SH-SY5Y (cell line): ENCODE measurements at regions not wholly inside any gene's neighbourhood (a gene's known extent, or its start where the extent isn't known, plus 50 kb on each side); places are given as distances from the start of the nearest gene placed in this dataset.

Experiments
- GATA2 ChIP-seq: IDR thresholded peaks from 2 replicates; pipeline ENCODE4 v1.6.1; 2011; ENCODE audit warnings: mild to moderate bottlenecking, low read depth, low read length
- GATA3 ChIP-seq: IDR thresholded peaks from 2 replicates; pipeline ENCODE4 v1.6.1; 2011; ENCODE audit warnings: low read depth, mild to moderate bottlenecking, low read length, moderate library complexity

DNA sequence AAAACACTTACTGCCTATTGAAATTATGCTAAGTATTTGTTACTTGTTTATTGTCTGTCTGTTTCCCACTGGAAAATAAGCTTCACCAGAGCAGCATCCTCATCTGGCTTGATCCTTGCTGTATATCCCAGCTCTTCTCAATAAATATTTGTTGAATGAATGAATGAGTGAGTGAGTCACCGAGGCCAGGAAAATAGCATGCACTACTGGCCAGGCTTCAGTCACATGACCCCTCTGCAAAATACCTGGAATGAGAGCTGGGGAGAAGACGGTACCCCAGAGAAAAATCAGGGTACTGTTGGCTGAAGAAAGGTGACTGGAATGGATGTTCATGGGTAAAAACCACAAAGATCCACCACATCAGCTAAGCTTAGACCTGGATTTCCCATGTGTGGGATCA is 331.9 kb downstream of the SHQ1 start:
- TF ChIP-seq GATA3 (no peak), GATA2 (no peak)

DNA sequence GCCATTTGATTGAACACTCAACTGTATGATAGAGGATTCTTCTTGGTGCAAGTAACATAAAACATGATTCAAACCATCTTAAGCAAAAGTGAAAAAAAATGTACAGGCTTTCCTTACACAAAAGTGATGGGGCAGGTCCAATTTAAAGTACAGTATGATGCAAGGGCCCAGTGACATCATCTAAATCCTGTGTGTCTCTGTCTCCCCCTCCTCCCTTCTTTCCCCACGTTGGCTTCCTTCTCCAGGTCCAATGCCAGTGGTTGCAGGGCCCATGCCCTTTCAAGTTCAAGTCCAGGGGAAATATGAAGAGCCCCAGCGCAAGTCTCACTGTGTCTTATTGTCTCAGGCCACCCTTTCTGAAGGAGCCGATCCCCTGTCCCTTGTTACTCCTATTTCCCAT is 332.3 kb downstream of the SHQ1 start:
- no peak for TF ChIP-seq GATA2
- TF ChIP-seq GATA3: no peak

DNA sequence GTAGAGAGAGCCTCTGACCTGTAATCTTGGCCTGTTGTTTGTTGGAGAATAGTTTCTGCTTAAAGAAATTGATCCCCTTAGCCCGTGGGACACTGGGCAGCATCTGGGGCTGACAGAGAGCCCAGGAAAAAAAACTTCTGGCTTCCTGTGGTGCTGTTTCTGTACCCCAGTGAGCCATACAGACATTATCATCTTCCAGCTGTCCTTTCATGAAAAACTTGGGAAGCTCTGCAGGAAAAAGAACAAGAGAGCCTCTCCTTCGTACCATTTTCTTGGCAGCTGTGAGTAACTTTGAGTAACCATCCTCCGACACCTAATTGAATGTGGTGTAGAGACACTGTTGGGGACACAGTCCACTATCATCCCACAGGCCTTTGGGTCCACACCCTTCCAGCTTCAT is 333.0 kb downstream of the SHQ1 start:
- no peak for TF ChIP-seq GATA2
- TF ChIP-seq GATA3: no peak

DNA sequence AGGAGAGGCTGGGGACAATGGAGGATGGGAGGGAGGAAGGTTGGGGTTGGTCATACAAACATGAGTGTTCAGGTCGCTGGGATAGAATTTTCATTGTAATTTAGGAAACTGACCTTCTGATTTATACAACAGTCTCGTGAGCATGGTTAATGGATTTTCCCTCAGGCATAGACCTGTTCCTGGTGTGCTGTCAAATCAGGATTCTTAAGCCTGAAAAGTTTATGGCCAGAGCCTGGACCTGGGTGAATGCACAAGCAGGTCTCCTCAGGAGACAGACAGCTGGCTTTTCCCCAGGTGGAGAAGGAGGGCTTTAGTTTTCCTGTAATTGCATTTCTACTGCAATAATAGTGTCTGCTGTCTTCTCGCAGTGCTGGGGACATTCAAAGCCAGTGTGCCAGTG is 338.0 kb downstream of the SHQ1 start:
- TF ChIP-seq GATA2: no peak
- TF ChIP-seq GATA3: no peak

DNA sequence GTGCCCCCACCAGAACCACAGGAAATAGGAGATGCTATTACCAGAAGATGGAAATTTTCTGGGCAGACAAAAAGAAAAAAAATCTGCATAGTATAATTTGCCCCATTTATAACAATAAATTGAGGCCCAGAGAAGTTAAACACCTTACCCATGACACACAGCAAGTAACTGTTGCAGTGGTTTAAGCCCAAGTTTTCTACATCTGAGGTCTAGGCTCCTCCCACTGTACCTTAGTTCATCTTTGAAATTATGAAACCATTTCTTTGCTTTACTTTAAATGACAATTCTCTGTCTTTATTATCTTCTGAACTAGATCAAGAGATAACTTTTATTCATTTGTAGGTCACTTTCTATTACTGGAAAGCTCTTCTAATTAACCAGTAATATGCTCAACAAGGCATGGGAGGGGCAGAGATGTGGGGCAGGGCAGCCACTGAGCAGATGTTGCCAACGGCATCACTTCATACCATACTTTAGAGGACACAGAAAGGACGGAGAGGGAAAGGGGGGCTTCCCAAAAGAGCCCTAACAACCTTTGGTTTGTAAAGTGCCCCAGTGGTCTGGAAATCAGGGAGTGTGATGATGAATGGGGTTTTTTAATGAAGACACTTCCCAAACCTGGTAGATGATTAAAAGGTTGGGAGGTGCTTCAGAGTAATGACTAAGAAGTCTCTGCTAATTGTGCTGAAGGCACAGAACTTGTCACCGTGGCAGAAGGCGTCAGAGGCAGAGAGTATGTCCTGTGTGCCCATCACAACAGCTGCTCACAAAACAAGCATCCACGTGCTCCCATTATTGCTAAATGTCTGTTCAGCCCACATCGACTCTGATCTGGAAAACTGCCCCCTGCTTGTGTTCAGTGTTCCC is 342.5 kb downstream of the SHQ1 start:
- TF ChIP-seq GATA2: no peak
- no peak for TF ChIP-seq GATA3

DNA sequence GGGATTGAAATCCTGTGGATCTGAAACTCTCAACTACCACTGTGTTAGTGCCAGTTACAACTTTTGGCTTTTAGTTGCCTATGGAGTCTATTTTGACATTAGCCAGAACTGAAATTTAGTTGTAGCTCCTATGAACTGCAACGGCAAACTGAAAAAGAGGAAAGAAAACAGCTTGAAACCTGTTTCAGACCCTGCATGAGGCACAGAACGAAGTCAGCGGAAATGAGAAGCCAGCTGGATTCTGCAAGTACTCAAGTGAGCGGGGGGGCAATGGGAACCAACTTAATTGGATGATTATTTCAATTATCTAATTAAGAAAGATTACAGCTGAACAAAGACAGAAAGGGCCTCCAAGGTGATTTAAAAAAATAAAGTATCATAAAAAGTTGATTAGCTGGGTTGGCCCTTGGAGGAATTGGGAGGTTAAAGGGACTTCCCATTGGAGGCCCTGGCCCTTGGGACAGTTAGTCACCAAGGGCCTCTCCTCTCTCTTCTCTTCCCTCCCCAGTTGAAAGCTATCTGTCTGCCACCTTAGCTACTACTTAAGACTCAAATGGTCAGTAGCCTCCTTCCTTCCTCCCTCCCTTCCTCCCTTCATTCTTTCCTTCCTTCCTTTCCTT is 352.1 kb downstream of the SHQ1 start:
- no peak for TF ChIP-seq GATA3
- TF ChIP-seq GATA2: no peak

DNA sequence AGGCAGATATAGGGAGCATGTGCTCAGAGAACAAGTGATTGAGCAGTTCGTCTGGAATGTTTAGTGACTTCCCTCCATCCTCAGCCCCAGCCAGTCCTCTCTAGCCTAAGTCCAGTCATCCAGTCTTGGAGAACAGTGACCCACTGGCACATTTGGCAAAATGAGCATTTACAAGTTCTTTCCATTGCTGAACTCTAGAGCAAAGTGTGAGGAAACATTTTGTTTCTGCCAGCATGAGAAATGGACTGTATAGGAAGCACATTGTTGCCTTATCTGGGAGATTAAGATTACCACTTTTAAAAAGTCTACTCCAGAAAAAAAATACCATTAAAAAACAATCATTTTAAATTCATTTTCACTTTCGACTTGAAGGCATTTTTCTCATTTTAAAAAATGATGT is 353.6 kb downstream of the SHQ1 start:
- no peak for TF ChIP-seq GATA3
- TF ChIP-seq GATA2: no peak

DNA sequence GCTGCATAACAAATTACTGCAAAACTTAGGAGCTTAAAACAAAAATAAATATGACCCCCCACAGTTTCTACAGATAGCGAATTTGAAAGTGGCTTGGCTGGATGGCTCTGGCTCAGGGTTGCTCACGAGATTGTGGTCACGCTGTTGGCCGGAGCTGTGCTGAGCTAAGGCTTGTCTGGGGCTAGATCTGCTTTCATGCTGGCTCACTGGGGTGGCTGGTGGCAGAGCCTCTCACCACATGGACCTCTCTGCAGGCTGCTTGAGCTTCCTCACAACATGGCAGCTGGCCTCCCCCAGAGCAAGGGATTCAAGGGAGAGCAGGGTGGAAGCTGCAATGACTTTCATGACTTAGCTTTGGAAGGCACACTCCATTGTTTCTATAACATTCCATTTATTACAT is 354.1 kb downstream of the SHQ1 start:
- TF ChIP-seq GATA2 (no peak), GATA3 (no peak)

DNA sequence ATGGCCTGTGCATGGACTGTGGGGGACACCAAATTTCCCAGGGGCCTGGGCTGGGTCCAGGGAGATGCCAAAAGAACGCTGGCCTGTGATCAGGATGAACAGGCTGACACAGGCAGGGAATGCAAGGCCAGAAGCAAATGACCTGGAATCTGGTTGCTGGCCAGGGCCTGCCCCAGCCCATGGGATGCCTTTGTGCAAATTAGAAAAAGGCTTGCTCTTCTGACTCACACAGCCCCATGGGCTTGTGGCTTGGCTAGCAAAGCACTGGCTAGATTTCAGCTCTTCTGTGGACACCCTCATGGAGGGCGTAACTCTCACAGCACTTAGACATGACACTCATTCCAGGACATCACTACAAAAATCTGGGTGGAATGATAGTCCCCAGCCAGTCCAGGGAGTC is 356.0 kb downstream of the SHQ1 start:
- TF ChIP-seq GATA2: no peak

DNA sequence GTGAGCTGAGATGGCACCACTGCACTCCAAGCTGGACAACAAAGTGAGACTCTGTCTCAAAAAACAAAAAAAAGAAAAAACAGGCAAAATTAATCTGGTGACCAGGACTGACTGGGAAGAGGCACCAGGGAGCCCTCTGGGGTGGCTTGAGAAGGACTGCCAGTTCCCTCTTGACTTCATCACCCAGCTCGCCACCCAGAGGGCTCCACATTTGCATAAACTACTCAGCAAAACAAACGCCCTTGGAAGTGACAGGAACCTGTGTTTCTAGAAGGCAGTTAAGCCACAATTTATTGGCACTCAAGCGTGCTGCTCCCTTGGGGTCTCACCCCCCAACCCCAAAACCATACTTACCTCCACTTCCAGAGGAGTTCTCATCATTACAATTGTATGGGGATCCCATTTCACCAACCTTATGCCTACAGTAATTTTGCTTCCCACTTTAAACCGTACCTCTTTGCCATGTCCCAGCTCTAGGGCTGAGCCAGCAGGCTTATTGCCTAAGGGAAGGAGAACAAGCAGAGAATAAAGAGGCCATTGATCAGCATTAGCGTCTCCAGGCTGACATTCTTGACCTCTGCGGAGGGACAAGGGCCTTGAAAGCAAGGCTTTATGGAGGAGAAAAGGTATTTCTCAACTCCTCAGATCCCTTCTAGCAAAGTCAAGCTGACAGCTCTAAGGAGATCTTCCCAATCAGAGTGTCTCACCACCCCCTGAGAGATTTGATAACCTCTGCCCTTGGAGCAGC is 357.4 kb downstream of the SHQ1 start:
- no peak for TF ChIP-seq GATA2
- TF ChIP-seq GATA3: no peak

DNA sequence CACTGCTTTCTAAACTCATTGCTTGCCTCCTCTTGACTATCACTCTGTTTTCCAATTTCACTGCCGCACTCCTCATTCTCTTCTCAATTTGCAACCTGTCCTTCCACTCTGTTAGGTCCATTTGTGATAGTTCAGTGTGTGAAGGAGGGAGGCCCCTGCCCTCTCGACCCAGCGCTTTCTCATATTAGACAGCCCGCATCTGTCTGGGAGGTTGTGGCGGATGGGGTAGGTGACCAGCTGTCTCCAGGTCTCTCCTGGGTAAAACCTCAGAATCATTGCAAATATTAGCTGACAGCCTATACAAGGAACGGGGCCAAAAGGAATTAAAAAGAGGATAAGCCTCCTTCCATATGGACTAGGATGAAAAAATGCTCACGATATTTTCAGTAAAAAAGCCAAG is 358.3 kb downstream of the SHQ1 start:
- TF ChIP-seq GATA2: no peak
- no peak for TF ChIP-seq GATA3

DNA sequence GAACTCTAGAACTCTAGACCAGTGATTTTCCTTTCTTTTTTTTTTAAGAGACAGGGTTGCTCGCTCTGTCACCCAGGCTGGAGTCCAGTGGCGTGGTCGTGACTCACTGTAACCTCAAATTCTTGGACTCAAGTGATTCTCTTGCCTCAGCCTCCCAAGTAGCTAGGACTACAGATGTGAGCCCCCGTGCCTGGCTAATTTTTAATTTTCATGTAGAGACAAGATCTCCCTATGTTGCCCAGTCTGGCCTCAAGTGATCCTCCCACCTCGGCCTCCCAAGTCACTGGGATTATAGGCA is 359.6 kb downstream of the SHQ1 start:
- TF ChIP-seq GATA3 (no peak), GATA2 (no peak)

DNA sequence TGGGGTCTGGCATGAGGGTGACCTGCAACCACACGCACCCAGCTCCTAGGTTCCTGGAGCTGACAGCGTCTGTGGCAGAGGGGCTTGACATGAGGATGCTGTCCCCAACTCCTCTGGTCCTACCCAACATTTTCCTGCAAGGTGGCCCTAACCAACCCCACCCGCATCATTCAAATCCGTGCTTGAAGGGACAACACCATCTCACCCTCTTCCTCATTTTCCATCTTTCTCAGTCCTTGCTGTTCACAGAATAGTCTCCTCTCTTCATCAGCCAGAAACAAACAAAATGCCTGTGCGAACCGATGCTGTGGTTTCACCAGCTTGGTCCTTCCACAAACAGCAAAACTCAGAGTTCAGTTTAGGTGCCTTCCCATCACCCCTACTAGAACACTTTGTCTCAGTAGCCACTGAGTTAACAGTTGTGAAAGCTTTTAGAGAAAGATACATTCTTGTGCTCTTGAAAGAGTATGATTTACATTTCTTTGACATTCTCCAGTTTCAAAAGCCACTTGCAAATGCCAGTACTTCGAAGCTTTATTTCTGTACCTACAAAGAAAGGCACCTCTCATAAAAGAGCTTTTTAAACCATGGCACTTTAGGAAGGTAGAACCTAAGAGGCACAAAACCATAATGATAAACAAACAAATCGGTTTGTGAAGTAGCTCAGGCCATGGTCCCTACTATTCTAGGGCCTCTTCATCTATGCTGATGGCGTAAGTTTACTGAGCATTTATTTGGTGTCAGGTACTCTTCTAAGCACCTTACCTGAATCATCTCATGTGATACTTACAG is 360.1 kb downstream of the SHQ1 start:
- no peak for TF ChIP-seq GATA2

DNA sequence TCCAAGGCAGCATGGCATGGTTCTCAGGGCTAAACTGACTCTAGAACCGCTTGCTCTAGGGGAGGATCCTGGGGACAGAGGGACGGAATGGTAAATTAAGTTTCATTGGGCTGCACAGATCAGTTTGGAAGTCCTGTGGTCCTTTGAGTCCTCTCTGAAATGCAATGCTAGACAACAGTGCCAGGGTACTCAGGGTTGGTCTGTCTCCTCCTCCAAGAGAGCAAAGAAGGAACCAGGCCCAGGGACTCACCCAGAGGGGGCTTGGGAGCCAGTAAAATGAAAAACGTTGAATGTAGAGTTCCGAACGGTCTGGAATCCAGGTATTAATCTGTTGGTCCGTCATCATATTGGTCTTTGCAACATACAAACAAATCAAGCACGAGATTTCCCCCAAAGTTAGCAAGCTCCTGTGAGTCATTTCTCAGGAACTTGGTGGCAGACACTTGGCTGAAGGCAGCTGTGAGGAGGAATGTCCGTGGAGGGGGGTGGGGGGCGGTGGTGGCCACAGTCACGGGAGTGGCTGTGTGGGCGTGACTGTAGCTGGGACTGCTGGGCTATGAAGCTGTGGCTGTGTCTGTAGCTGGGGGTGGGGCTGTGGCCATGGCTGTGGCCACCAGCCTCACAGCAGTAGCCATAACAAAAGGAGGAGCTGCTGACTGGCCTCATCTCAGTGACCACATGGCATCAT is 361.0 kb downstream of the SHQ1 start:
- no peak for TF ChIP-seq GATA2
- no peak for TF ChIP-seq GATA3
